Fibroblast of villous mesenchyme (primary cell): ENCODE measurements at regions not wholly inside any gene's neighbourhood (a gene's known extent, or its start where the extent isn't known, plus 50 kb on each side); places are given as distances from the start of the nearest gene placed in this dataset.
"Not testable (repeated sequence)": the region's sequence is repeated elsewhere in the genome, so short reads cannot be mapped to it uniquely, and the experiment has no call there.

Experiments used
- DNase-seq: peaks from one replicate; pipeline ENCODE4 v3.0.0-alpha.2; 2010; ENCODE audit warnings: low read depth
- H3K4me3 ChIP-seq: 2 replicates; pipeline ENCODE4 v1.5.1; 2011; ENCODE audit warnings: low read depth, mild to moderate bottlenecking, low read length
- CTCF ChIP-seq: IDR thresholded peaks from 2 replicates; pipeline ENCODE4 v1.5.1; 2012; ENCODE audit warnings: low read depth, mild to moderate bottlenecking, low read length; ENCODE audit not compliant: insufficient read depth

- no peak for TF ChIP-seq CTCF
- no peak overlapping the region for H3K4me3 ChIP-seq
- DNase-seq = peak; percentile 41
Observed at GRCh38 chr14:55794655-55795595, 214.9 kb downstream of the KTN1 start.

DNA sequence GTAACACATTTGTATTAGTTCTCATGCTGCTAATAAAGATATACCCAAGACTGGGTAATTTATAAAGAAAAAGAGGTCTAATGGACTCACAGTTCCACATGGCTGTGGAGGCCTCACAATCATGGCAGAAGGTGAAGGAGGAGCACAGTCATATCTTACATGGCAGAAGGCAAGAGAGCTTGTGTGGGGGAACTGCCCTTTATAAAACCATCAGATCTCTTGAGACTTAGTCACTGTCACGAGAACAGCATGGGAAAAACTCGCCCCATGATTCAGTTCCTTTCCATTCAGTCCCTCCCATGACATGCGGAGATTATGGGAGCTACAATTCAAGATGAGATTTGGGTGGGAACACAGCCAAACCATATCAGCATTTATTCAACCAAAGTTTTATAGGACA, 216.5 kb downstream of the KTN1 start:
- H3K4me3 ChIP-seq, DNase-seq: not testable (repeated sequence)

- TF ChIP-seq CTCF = no peak
- DNase-seq = no peak
Observed at GRCh38 chr14:55798406-55798805, 218.4 kb downstream of the KTN1 start.

DNA sequence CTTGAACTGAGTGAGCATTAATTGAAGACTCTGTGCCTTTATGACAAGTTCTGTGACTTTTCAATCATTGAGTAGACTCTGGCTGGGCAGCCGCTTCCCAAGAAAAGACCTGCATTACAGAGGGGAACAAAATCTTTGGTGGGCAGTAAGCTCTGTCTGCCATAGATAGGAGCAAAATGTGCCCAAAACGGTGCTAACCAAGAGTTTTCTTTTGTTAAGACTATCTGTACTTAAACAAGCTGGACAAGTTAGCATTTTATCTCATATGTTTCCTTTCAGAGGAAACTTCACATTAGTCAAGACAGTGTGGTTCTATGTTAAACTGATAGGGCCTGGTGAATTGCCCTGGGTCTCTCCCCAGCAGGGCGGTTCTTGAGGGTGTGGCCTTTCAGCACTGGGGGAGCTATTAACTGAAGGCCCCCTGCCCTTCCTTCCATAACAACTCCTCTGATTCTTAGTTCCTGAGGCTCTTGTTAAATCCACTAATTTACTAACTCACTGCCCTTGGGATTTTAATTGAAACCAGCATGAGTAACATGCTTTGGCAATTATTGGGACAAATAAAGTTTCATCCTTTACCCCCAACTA, 219.6 kb downstream of the KTN1 start:
- no peak for DNase-seq
- H3K4me3 ChIP-seq = no peak overlapping the region
- TF ChIP-seq CTCF = no peak

More at GRCh38 chr14:55798406-55798805, 218.4 kb downstream of the KTN1 start:
- no peak overlapping the region for H3K4me3 ChIP-seq

DNA sequence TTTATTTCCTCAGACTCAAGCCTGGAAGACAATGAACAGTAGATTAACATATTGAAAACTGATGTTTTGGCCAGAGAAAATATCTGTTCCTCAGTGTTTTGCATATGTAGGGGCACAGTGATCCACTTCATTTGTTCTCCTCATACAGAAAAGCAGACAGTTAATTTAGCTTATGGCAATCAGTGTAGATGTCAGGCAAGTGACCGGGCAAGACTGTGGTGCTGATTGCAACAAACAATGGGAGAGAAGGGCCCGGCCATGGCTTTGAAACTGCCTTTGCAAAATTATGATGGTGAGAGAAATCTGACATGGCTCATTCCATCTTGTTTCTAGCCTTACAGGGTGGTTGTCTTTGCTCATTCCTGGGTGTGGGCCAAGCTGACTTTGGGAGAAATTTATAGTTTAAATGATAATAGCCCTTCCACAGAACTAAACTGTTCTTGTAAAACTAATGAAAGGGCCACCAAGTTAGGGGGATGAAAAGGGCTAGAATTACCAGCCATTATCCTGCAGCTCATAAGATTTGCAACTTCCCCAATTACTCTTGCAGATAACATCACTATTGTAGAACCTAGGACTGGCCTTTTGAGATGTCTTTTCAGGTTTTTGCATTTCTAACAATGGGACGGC, 220.3 kb downstream of the KTN1 start:
- no peak for DNase-seq
- TF ChIP-seq CTCF = no peak
- H3K4me3 ChIP-seq = no peak overlapping the region

DNA sequence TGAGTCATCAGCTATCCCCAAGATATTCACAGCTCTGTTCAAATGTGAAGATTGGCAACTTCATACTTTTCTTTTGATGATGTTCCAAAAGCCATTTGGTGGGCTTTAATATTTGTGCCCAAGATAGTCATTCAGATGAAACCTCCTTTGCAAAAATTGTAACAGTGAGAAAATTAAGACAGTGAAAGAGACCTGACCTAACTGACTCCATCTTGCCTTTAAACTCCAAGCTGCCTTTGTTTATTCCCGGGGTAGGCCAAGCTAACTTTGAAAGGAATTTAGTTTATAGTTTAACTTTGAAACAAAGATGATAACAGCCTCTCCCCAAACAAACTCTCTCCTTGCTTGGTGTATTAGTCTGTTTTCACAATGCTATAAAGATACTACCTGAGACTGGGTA, 221.1 kb downstream of the KTN1 start:
- no peak for DNase-seq
- H3K4me3 ChIP-seq = no peak overlapping the region
- no peak for TF ChIP-seq CTCF
